SK-N-MC (cell line): ENCODE measurements at regions not wholly inside any gene's neighbourhood (a gene's known extent, or its start where the extent isn't known, plus 50 kb on each side); places are given as distances from the start of the nearest gene placed in this dataset.
"Not testable (repeated sequence)": the region's sequence is repeated elsewhere in the genome, so short reads cannot be mapped to it uniquely, and the experiment has no call there.

ENCODE experiments used
- EZH2 ChIP-seq: fragments of 200-600 bp; sonication (generic); IDR thresholded peaks from one replicate; pipeline ENCODE4 v1.6.1; 2017; ENCODE audit warnings: antibody characterized with exemption
- POLR2AphosphoS5 ChIP-seq: IDR thresholded peaks from 2 replicates; pipeline ENCODE4 v1.6.1; 2012; ENCODE audit warnings: mild to moderate bottlenecking, low read depth, low read length, borderline replicate concordance

DNA sequence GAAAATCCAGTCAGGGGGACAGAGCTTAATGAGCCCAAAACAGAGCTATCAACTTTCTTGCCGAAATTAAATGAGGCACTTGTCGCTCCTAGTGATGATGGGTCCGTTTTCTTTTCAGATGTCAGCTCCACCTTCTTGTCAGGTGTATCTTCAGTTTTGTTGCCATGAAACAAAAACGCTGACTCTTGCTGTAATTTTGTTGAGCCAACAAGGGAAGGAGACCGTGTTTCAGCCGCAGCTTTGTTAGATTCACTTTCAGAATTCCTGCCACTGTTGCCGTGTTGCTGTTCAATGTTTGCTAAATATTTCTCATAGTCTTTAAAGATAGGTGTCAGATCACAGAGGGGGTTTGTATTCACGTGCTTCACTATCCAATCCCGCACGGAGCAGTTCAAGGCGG lies 316.6 kb upstream of the CDH18 start:
- TF ChIP-seq POLR2AphosphoS5, EZH2: not testable (repeated sequence)
